RPMI8226 (cell line): ENCODE measurements at regions not wholly inside any gene's neighbourhood (a gene's known extent, or its start where the extent isn't known, plus 50 kb on each side); places are given as distances from the start of the nearest gene placed in this dataset.
"Not testable (repeated sequence)": the region's sequence is repeated elsewhere in the genome, so short reads cannot be mapped to it uniquely, and the experiment has no call there.

Source experiments
- DNase-seq: peaks from one replicate; pipeline ENCODE4 v3.0.0-alpha.2; 2015

DNA sequence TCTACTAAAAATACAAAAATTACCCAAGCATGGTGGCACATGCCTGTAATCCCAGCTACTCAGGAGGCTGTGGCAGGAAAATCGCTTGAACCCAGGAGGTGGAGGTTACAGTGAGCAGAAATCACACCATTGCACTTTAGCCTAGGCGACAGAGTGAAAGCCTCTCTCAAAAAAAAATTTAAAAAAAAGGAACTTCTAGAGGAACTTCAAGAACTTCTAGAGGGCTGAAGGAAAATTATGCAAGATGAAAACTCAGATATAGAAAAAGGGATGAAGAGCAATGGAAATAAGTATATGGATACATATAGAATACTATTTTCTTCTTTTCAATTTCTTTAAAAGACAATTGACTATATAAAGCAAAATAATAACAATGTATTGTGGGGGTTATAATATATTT lies 51.2 kb upstream of the PRR5 start:
- no peak for DNase-seq

DNA sequence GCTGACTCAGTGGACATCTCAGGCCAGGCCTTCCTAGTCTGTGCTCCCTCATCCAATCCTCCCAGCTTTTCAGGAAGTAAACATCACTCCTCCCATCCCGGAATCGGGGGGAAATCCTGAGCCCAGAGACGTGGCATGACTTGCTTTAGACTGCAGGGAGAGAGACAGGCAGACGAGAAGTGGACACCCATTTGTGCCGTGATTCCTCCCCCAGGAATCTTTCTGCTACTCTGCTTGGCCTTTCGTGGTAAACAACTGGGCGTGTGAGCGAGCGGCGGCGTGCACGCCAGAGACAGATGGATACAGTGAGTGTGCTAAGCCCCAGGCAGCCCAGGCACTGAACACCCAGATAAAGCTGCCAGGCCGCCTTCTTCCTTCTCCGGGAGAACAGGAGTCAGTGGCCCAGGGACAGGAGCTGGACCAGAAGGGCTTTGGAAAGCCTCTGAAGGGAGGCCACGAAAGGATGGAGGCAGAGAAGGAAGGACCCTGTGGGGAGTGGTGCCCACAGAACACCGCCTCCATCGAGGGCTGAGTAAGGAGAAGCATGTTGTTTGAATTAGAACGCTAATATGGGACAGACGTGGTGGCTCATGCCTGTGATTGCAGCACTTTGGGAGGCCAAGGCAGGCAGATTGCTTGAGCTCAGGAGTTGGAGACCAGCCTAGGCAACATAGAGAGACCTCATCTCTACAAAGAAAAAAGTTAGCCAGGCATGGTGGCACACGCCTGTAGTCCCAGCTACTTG lies 53.0 kb upstream of the PRR5 start:
- DNase-seq = peak; percentile 52

DNA sequence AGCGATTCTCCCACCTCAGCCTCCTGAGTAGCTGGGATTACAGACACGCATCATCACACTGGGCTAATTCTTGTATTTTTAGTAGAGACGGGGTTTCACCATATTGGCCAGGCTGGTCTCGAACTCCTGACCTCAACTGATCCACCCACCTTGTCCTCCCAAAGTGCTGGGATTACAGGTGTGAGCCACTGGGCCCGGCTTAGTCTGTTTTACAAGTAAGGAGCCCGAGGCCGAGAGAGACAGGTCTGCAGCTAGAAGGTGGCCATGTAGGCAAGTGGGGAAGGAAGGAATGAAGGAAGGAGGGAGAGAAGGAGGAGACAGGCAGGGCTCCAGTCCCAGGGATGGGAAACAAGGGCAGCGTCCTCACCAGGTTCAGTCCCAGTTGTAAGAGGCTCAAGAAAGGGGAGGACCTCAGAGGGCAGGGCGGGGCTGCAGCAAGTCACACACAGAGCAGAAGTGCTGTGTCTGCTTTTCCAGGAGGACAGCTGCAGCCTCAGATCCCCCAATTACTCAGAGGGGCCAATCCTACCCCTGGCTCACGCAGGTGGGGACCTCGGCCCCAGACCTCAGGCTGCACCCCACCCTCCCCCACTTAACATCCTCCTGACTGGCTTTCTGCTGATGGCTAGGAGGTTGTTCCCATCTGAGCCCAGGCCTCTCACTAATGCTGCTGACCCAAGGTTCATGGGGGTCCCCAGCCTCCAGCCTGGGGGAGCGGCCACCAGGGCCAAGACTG lies 53.8 kb upstream of the PRR5 start:
- peak; percentile 91 for DNase-seq

DNA sequence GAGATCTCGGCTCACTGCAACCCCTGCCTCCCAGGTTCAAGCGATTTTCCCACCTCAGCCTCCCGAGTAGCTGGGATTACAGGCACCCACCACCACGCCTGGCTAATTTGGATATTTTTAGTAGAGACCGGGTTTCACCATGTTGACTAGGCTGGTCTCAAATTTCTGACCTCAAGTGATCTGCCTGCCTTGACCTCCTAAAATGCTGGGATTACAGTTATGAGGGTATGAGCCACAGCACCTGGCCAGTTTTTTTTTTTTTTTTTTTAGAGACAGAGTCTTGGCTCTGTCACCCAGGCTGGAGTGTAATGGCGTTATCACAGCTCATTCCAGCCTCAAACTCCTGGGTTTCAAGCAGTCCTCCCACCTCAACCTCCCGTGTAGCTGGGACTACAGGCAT lies 54.9 kb upstream of the PRR5 start:
- DNase-seq = peak; percentile 56

DNA sequence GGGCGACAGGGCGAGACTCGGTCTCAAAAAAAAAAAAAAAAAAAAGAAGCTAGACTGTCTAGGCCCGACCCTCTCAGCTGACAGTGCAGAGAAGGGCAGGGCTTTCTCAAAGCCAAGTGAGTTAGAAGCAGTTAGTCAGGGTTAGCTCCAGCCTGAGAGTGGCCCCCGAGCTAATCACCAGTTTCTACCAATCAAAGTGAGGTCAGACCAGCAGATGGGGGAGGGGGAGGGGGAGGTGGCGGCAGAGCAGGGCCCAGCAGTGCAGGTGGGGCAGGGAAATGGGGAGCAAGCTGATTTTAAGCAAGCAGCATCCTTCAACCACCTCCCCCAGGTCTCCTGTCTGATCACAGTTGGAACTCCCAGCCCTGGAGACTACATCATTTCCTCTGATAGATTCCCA lies 55.3 kb upstream of the PRR5 start:
- DNase-seq = peak; percentile 74

DNA sequence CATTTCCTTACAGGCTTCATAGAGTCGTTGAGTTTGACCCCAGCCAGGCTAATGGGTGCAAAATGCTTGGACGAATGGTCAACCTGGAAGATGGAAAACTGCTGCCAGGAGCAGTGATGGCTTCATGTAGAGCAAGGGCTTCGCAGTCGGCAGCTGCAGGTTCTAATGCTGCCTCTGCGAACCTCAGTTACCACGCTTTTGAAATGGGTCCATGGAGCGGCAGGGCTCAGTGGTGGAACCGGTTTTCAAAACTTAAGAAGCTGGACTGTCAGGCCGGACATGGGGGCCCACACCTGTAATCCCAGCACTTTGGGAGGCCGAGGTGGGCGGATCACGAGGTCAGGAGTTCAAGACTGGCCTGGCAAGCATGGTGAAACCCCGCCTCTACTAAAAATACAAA lies 55.9 kb upstream of the PRR5 start:
- no peak for DNase-seq

DNA sequence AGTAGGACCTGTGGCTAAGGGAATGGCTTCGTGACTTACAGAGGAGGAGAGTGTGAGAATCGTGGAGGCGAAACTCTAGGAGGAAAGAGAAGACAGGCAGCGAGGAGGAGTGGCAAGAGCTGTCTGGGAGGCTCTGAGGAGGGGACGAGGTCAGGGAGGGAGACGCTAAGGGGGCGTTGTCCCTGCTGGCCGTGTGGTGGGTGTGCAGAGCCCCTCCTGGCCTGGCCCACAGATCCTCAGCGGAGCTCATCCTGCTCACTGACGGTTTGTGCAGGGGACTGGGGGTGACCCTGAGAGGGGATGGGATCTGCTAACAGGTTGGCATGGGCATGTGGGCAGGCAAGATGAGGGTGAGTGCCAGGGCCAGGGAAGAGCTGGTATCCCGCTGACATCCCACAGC lies 56.5 kb upstream of the PRR5 start:
- DNase-seq = no peak

DNA sequence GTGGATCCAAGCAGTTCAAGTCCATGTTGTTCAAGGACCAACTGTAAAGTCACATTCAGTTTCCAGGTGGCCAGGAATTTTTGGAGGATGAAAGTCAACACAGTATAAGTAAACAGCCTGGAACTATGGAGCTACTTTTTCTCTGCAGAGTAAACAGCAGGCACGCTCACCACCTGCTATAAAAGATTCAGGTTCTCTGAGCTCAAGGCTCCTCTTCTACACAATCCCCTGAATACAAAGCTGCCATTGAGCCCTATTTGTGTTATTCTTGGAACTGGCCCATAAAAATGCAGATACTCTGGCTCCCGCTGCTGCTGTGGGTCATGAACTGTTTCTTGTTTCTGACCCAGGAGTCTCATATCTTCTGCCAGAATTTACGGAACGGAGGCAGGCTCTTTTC lies 56.9 kb upstream of the PRR5 start:
- no peak for DNase-seq

DNA sequence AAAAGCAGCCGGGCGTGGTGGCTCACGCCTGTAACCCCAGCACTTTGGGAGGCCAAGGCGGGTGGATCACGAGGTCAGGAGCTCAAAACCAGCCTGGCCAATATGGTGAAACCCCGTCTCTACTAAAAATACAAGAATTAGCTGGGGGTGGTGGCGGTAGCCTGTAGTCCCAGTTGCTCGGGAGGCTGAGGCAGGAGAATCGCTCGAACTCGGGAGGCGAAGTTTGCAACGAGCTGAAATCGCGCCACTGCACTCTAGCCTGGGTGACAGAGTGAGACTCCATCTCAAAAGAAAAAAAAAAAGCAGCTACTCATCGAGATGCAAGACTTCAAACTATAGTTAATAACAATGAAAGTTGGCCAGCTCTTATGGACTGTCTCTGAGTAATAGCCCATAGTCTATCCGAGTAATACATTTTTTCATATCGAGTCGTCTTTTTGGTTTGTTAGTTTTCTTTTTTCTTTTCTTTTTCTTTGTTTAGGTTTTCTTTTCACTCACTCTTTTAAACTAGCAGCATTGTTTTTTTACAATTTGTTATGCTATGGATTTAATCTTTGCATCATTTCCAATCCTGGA lies 58.4 kb upstream of the PRR5 start:
- DNase-seq = not testable (repeated sequence)

DNA sequence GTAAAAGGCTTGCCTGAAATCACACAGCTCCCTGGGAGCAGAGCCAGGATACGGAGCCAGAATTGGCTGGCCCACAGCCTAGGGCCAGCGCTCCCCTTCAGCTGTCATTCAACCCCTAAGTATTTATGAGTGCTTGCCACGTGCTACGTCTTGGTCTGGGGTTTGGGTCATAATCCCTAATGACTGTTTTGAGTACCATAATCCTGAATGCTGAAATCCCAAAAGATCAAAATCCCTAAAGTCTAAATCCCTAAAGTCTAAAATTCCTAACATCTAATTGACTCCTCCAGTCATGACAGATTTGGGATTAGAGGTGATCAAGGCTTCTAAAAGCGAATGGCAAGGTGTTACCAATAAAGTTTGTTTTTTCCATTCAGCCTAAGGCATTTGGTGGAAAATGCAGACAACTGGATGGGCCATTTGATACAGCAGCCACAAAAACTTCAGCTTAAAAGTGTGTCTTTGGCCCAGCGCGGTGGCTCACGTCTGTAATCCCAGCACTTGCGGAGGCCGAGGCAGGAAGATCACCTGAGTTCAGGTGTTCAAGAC lies 59.8 kb upstream of the PRR5 start:
- no peak for DNase-seq

DNA sequence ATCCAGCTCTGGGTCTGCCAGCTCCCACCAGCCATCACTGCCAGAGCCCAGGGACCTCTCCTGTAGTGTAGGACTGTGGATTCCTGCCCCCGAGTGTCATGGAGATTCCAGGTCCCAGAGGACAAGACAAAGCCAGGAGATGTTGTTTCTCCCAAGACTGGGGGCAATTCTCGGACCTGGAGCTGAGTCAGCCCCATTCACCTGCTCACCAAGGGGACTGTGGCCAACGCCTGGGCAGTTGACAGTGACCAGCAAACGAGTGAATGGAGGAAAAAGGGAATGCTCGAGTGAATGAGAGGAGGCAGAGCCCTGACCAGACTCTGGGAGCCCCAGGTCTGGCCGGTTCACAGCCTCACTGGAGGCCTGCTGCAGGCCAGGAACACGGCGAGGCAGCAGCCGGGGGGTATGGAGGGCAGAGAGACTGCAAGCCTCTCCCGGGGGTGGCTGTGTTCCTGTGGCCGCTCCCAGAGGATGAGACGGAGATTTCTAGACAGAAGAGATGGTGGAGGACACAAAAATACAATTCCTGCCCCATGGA lies 61.3 kb upstream of the PRR5 start:
- no peak for DNase-seq

DNA sequence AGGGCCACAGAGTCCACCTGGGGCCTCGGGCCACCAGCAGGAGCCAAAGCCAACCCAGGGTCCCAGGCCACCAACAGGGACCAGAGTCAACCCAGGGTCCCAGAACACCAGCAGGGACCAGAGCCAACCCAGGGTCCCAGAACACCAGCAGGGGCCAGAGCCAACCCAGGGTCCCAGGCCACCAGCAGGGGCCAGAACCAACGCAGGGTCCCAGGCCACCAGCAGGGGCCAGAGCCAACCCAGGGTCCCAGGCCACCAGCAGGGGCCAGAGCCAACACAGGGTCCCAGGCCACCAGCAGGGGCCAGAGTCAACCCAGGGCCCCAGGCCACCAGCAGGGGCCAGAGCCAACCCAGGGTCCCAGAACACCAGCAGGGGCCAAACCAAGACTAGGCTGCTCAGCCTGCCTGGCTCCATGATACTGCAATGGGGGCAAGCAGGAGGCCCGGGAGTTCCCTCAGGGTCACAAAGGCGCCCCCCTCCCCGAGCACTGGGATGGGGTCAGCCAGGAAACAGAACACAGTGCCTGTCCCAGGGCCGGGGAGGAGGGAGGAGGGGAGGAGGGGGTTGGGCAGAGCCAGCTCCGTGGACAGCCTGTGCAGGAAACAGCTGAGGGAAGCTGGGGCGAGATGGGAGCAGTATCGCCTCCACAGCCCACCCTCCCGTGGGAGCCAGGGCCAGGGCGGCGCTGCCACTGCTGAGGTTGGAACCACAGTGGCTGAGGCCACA lies 62.0 kb upstream of the PRR5 start:
- no peak for DNase-seq

DNA sequence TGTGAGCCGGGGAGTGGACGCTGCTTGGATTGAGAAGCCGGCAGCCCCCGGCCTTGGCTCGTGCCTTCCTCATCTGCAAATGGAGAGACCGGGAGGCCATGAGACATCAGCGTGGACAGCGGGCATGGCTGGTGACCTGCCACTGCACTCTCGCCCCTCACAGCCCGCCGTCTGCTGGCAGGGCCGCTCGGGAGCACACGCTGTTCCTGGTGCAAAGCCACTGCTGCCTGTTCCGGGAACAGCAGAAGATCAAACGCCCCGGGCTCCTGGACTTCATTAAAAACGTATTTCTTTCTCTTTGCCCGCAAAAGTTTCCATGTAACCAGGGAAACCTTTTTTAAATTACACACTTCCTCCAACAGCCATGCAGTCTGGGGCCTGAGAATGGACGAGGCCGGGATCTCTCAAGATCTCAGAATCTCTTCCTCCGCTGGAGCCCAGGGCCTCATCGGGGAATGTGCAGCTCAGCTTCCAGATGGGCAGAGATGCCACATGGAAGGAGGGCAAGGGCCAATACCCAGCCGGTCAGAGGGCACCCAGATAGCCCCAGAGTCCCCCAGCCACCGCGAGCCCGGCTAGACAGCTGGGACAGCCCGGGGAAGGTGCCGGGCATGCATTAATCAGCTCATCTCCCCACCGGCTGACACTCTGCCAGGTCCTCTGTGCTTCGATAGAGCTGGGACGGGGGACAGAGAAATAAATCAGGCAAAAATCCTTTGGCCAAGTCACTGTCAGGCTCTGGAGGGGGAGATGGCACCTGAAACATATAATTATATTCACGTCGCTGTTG lies 62.8 kb upstream of the PRR5 start:
- no peak for DNase-seq

DNA sequence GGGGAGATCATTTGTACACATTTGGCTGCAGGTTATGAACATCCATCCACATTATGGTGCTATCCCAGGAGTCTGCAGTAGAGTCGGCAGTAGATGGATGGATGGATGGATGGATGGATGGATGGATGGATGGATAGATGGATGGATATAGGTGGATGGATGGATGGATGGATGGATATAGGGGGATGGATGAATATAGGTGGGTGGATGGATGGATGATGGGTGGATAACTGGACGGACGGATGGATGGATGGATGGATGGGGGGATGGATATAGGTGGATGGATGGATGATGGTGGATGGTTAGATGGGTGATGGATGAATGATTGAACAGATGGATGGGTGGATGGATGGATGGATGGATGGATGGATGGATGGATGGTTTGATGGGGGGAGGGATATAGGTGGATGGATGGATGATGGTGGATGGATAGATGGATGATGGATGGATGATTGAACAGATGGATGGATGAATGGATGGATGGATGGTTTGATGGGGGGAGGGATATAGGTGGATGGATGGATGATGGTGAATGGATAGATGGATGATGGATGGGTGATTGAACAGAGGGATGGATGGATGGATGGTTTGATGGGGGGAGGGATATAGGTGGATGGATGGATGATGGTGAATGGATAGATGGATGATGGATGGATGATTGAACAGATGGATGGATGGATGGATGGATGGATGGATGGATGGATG lies 65.3 kb upstream of the PRR5 start:
- DNase-seq = not testable (repeated sequence)

DNA sequence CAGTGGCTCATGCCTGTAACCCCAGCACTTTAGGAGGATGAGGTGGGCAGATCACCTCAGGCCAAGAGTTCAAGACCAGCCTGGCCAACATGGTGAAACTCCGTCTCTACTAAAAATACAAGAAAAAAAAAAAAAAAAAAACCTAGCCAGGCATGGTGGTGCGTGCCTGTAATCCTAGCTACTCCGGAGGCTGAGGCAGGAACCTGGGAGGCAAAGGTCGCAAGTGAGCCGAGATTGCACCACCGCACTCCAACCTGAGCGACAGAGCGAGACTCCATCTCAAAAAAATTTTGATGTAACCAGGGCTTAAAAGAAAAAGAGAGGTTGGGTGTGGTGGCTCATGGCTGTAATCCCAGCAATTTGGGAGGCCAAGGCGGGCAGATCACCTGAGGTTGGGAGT lies 66.4 kb upstream of the PRR5 start:
- DNase-seq = not testable (repeated sequence)

DNA sequence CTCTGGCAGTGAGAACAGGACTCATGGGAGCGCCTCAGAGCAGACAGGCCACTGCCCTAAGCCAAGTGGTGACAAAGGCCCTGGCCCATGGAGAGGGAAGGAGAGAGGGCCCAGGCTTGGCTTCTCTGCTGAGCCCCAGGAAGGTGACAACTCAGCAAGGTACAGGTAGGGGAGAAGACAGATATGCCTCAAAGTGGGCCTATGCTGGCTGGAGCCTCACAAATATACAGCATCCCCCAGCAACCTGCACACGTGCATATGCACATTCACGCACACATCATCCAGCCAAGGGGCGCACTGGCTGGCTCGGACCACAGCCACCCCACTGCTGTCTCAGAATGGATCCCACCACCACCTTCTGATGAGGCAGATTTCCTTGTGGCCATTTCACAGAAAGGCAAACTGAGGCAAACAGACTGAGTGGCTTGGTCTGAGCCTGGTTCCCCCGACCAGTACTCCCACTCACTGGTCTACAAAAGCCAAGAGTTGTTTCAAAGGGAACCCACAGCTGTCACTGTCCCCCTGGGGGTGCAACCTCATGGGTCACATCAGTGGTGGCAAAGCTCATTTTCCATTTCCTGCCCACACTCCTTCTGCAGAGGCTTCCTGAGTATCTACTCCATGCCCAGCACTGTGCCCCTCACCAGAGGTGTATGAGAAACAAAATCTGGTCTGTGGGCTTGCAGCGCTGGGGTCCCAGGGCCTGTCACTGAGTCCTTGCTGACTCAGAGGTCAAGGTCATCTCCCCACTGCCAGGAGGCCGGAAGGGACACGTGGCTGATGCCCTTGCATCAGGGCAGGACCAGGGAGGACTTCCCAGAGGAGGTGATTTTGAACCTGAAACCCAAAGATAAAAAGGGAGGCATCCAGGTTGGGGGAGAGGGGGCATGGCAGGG lies 67.3 kb upstream of the PRR5 start:
- no peak for DNase-seq

DNA sequence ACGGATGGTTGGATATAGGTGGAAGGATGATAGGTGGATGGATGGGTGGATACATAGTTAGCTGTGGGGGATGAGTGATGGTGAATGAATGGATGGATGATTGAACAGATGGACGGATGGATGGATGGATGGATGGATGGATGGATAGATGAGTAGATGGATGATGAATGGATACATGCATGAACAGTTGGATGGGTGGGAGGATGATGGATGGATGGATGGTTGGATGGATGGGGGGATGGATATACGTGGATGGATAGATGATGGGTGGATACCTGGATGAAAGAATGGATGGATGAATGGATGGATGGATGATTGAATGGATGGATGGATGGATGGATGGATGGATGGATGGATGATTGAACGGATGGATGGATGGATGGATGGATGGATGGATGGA lies 68.4 kb upstream of the PRR5 start:
- DNase-seq = no peak

DNA sequence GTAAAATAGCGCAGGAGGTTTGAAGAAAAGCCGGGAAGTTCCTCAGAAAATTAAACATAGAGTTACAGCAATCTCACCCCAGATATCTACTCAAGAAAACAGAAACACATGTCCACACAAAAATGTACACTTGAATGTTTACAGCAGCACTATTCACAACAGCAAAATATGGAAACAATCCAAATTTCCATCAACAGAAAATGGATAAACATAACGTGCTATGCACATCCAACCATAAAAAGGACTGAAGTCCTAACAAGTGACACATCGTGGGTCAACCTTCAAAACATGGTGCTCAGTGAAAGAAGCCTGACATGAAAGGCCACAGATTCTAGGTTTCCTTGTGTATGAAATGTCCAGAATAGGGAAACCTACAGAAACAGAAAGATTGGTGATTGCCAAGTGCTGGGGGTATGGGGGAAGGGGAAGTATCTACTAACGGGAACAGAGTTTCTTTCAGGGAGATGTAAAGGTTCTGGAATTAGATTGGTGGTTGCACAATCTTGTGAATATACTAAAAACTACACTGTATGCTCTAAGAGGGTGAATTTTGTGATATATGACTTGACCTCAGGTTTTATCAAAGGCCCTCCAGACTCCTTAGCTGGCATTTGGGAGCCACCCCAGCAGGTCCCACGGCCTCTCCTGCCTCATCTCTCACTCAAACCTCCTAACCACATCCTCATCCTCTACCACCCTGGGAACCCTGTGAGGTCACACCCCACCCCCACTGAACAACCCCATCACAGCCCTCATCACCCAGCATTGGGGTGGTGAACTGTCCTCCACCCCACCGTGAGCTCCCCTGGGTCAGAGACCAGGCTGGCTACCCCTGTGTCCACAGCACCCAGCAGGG lies 69.2 kb upstream of the PRR5 start:
- no peak for DNase-seq

DNA sequence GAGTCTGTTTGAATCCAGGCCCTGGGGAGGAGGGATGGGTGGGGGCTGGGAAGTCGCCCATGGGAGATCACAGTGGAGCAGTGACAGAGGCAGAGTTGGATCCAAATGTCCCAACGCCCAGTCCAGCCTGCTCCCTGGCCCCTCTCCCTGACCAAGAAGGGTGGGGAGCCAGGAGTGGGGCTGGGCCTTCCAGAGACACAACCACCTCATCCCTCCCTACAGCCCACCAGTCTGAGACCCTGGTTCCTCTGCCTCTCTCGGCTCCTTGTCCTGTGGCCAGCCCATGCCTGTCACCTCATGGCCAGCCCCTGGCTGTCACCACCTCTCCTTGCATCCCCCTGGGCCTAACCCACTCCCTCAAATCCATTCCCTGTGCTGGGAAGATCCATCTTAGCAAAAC lies 71.2 kb upstream of the PRR5 start:
- DNase-seq = no peak
